ENCODE measurements at regions not wholly inside any gene's neighbourhood (a gene's known extent, or its start where the extent isn't known, plus 50 kb on each side); places are given as distances from the start of the nearest gene placed in this dataset.

- WGBS (ENCODE audit: missing lambda C conversion rate): 8% methylated on average over 6 of the region's 6 CpGs
- no peak overlapping the region for H3K27ac ChIP-seq
- CTCF ChIA-PET: no interaction called here
- H3K4me2 ChIP-seq: no peak overlapping the region
- H3K9me3 ChIP-seq: no peaks in the 10 kb centered on the region
- H3K4me3 ChIP-seq: no peak overlapping the region
- no peak for ATAC-seq
- H3K4me1 ChIP-seq: no peaks in the 10 kb centered on the region
- TF ChIP-seq RARB (CRISPR knock-in tag; IDR thresholded peaks at IDR 0.05) (no peak), MAX (IDR thresholded peaks at IDR 0.05) (no peak), RFX5 (IDR thresholded peaks at IDR 0.05) (no peak), HES2 (IDR thresholded peaks at IDR 0.05) (no peak), EHMT2 (IDR thresholded peaks at IDR 0.05; ENCODE audit: low read depth) (no peak), MAFK (IDR thresholded peaks at IDR 0.05; ENCODE audit: partially characterized antibody) (peak; percentile 89), HMGXB4 (CRISPR knock-in tag; IDR thresholded peaks at IDR 0.05; ENCODE audit: borderline replicate concordance) (no peak), MAZ (IDR thresholded peaks at IDR 0.05; ENCODE audit: borderline replicate concordance, low read depth, low read length) (no peak), ELK1 (IDR thresholded peaks at IDR 0.05; ENCODE audit: low read depth, low read length) (no peak), CHD2 (IDR thresholded peaks at IDR 0.05; ENCODE audit: low read length, partially characterized antibody) (no peak), EHF (CRISPR knock-in tag; IDR thresholded peaks at IDR 0.05) (no peak), ATOH8 (CRISPR knock-in tag; IDR thresholded peaks at IDR 0.05; ENCODE audit: low read depth) (no peak), ZSCAN20 (CRISPR knock-in tag; IDR thresholded peaks at IDR 0.05) (no peak), USF2 (IDR thresholded peaks at IDR 0.05) (no peak), NFE2L2 (conservative IDR thresholded peaks at IDR 0.05; ENCODE audit: low read length) (0 out of 2 replicates have a peak, but pooled peaks have one; percentile 11)
- DNase-seq (ENCODE audit: low read depth in 1 of 2, low spot score in 1 of 2): no peak
- POLR2A ChIA-PET: no interaction called here
- no peak for FAIRE-seq
Measured at GRCh38 chr11:7170431-7170830, 81.3 kb upstream of the SYT9 start.

- ATAC-seq (no peak), FAIRE-seq (no peak), DNase-seq (ENCODE audit: low read depth in 1 of 2, low spot score in 1 of 2) (no peak)
- Histone ChIP-seq H3K9me3 (no peaks in the 10 kb centered on the region), H3K4me2 (no peak overlapping the region), H3K27ac (no peak overlapping the region), H3K4me1 (no peaks in the 10 kb centered on the region), H3K4me3 (no peak overlapping the region)
- CTCF ChIA-PET: no interaction called here
- TF ChIP-seq ELK1 (IDR thresholded peaks at IDR 0.05; ENCODE audit: low read depth, low read length): no peak
- no peak for TF ChIP-seq CHD4 (IDR thresholded peaks at IDR 0.05; ENCODE audit: borderline replicate concordance)
- TF ChIP-seq E2F6 (IDR thresholded peaks at IDR 0.05; ENCODE audit: borderline replicate concordance, low read depth): no peak
- TF ChIP-seq HOXB13 (CRISPR knock-in tag; IDR thresholded peaks at IDR 0.05; ENCODE audit: low read depth): no peak
- TF ChIP-seq HOXB5 (CRISPR knock-in tag; IDR thresholded peaks at IDR 0.05): no peak
- TF ChIP-seq ATOH8 (CRISPR knock-in tag; IDR thresholded peaks at IDR 0.05; ENCODE audit: low read depth): no peak
- no peak for TF ChIP-seq JUNB (IDR thresholded peaks at IDR 0.05)
- TF ChIP-seq KDM1A (IDR thresholded peaks at IDR 0.05; ENCODE audit: low read depth): no peak
- TF ChIP-seq SMC3 (IDR thresholded peaks at IDR 0.05): no peak
- no peak for TF ChIP-seq HOXA7 (CRISPR knock-in tag; IDR thresholded peaks at IDR 0.05)
- no peak for TF ChIP-seq FOSL2 (IDR thresholded peaks at IDR 0.05)
- no peak for TF ChIP-seq FOSL2 (CRISPR knock-in tag; IDR thresholded peaks at IDR 0.05)
- TF ChIP-seq USF2 (IDR thresholded peaks at IDR 0.05): no peak
- TF ChIP-seq CBX2 (IDR thresholded peaks at IDR 0.05; ENCODE audit: borderline replicate concordance, low read depth): no peak
- no peak for TF ChIP-seq GATA3 (IDR thresholded peaks at IDR 0.05; ENCODE audit: borderline replicate concordance)
- POLR2A ChIA-PET: no interaction called here
Measured at GRCh38 chr11:7175007-7175406, 76.7 kb upstream of the SYT9 start.
